WERI-Rb-1 (cell line): ENCODE measurements at regions not wholly inside any gene's neighbourhood (a gene's known extent, or its start where the extent isn't known, plus 50 kb on each side); places are given as distances from the start of the nearest gene placed in this dataset.
"Not testable (repeated sequence)": the region's sequence is repeated elsewhere in the genome, so short reads cannot be mapped to it uniquely, and the experiment has no call there.

Experiments used
- DNase-seq: peaks from one replicate; pipeline ENCODE4 v3.0.0-alpha.2; 2020
- H3K27ac ChIP-seq: fragments of 250-450 bp; sonication (Bioruptor Pico); 2 replicates; pipeline ENCODE4 v1.5.1; 2020; ENCODE audit warnings: mild to moderate bottlenecking, moderate library complexity
- H3K27me3 ChIP-seq: fragments of 250-450 bp; sonication (Bioruptor Pico); 2 replicates; pipeline ENCODE4 v1.5.1; 2021; ENCODE audit warnings: mild to moderate bottlenecking, low read depth, moderate library complexity; ENCODE audit not compliant: insufficient read depth, severe bottlenecking
- H3K36me3 ChIP-seq: fragments of 250-450 bp; sonication (Bioruptor Pico); 2 replicates; pipeline ENCODE4 v1.5.1; 2020; ENCODE audit warnings: mild to moderate bottlenecking, moderate library complexity
- H3K4me3 ChIP-seq: 2 replicates; pipeline ENCODE4 v1.5.1; 2011; ENCODE audit warnings: low read depth, mild to moderate bottlenecking, control low read depth, low read length
- H3K9me3 ChIP-seq: fragments of 250-450 bp; sonication (Bioruptor Pico); 2 replicates; pipeline ENCODE4 v1.5.1; 2021; ENCODE audit warnings: mild to moderate bottlenecking, moderate library complexity; ENCODE audit not compliant: severe bottlenecking
- CTCF ChIP-seq: IDR thresholded peaks from 2 replicates; pipeline ENCODE4 v1.5.1; 2011; ENCODE audit warnings: low read depth, mild to moderate bottlenecking, control low read depth, inconsistent platforms, low read length

DNA sequence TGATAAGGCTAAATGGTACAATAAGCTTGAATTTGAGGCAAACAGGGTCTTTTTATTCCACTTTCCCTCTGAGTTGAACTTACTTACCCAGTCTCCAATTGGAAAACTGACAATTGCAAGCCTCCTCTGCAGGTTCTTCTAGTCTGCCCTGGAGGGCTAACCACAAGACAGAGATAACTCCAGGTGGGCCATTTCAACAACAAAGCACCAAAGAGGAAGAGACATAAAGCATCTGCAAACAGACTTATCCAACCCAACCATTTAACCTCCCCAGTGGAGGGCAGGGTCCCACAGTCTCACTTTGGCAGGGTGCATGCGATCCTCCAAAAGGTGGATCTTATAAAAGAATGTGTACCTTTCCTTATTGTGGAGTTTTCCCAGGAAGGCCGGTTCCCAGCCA lies 525.8 kb downstream of the DIPK2A start:
- no peaks in the 10 kb centered on the region for H3K36me3 ChIP-seq
- H3K4me3 ChIP-seq = no peak overlapping the region
- no peak overlapping the region for H3K27ac ChIP-seq
- no peak for TF ChIP-seq CTCF
- no peaks in the 10 kb centered on the region for H3K27me3 ChIP-seq
- DNase-seq = no peak
- no peaks in the 10 kb centered on the region for H3K9me3 ChIP-seq

DNA sequence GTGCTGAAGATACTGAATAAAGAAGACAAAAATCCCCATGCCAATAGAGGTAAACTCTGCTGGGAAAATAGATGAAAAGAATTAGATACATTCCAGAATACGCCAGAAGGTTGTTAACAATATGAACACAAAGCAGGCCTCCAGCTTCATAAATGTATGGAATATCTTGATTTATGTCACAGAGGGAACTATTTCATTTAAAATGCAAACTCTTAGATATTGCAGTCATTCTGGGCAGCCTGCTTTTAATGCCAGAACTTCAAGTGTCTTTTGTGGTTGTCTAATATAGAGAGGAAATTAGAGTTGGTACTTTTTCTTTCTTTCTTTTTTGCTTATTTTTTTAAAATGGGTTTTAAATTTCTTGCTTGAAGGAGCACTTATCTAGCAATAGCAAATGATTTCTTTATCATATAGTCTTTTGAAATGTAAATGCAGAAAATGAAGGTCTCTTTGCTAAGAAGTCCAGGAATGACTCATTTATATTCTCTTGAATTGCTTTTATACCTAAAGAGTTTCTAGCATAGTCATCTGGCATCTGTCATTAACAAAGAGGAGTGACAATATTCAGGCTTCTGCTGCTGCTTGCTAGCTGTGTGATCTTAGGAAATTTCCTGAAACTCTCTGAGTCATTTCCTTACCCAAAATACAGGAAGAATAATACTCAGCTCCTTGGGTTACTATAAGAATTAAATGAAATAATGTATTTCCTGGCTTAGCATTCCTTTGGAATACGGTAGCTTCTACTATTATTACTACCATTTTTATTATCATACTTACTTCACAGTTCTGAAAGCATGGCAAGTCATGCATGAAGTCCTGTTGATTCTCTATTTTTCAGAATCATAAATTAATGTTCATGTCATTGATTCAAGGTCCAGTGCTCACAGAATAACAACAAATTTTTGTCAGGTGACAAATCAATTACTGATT lies 527.6 kb downstream of the DIPK2A start:
- no peaks in the 10 kb centered on the region for H3K27me3 ChIP-seq
- H3K4me3 ChIP-seq = no peak overlapping the region
- H3K27ac ChIP-seq = no peak overlapping the region
- no peaks in the 10 kb centered on the region for H3K9me3 ChIP-seq
- DNase-seq = no peak
- no peak for TF ChIP-seq CTCF
- no peaks in the 10 kb centered on the region for H3K36me3 ChIP-seq

DNA sequence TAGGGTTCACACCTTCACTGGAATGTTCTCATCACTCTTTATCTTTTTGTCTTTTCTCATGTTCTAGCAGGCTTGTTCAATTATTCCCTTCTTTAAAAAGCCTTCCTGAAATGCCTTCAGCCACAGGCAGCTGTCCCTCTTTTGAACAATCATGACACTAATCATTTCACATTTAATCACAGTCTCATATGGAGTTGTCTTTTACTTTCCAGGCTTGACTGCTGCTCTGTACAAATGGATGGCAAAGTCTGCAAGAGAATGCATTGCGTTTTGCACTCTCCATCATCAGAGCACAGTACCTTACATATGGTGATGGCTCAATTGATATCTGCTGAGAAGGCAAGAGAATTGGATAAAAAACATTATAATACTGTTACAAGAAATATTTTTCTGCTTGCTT lies 529.8 kb downstream of the DIPK2A start:
- Histone ChIP-seq H3K4me3 (no peak overlapping the region), H3K9me3 (no peaks in the 10 kb centered on the region), H3K36me3 (no peaks in the 10 kb centered on the region), H3K27me3 (no peaks in the 10 kb centered on the region), H3K27ac (no peak overlapping the region)
- no peak for DNase-seq
- TF ChIP-seq CTCF = no peak

DNA sequence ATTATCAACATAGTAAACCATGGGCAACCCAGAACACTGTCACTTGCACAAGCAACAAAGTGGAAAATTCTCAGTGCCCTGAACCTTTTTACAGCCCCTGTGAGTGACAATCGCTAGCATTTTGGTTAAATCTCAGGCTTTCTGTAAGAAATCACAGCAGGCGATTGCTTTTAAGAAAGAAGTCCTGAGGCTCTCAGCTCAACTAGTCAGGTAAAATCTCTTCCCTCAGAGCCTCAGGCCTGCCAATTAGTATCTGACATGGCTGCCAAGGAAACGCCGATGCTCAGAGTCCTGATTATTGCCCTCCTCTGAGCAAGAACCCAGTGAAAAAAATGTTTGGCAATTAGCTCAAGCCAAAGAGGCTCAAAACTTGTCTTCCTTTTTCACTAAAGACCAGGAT lies 530.8 kb downstream of the DIPK2A start:
- H3K4me3 ChIP-seq = no peak overlapping the region
- no peaks in the 10 kb centered on the region for H3K27me3 ChIP-seq
- no peak for TF ChIP-seq CTCF
- no peak for DNase-seq
- no peaks in the 10 kb centered on the region for H3K9me3 ChIP-seq
- H3K36me3 ChIP-seq = no peaks in the 10 kb centered on the region
- H3K27ac ChIP-seq = no peak overlapping the region

GRCh38 chr3:144506375-144506774 lies 534.8 kb downstream of the DIPK2A start:
- not testable (repeated sequence) for H3K9me3 ChIP-seq, H3K27me3 ChIP-seq, H3K27ac ChIP-seq, H3K36me3 ChIP-seq, H3K4me3 ChIP-seq, DNase-seq

GRCh38 chr3:144511346-144511745 lies 539.7 kb downstream of the DIPK2A start:
- Histone ChIP-seq H3K27ac (no peak overlapping the region), H3K27me3 (no peaks in the 10 kb centered on the region), H3K36me3 (no peaks in the 10 kb centered on the region), H3K4me3 (no peak overlapping the region), H3K9me3 (no peaks in the 10 kb centered on the region)
- no peak for TF ChIP-seq CTCF
- no peak for DNase-seq
